ENCODE measurements at regions not wholly inside any gene's neighbourhood (a gene's known extent, or its start where the extent isn't known, plus 50 kb on each side); places are given as distances from the start of the nearest gene placed in this dataset.

DNA sequence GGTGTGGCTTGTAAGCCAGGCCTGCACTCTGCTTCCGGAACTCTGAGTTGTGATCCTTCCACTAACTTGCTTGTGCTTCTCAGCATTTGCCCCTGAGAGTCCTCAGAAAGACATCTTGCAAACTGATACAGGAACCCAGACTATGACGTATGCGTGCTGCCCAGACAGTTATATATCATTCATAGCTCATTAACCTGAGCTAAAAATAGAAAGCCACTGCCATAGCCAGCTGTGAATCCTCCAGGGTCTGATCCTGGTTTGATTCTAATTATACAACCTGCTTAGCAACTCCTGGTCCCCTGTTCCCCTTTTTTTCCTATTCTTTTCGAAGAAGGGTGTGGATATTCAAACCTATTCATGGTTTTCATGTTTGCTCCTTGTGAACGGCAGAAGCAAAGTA, 63.7 kb downstream of the MARCHF4 start:
- POLR2A ChIA-PET: no interaction called here
- CTCF ChIA-PET: interaction anchor here (0.8 kb wide), 1 partner anchor 95 kb away, joined by 8 read pairs; no protein-coding TSS in a partner anchor
- TF ChIP-seq PKNOX1 (IDR thresholded peaks at IDR 0.05): peak; percentile 58
- TF ChIP-seq FOXM1 (IDR thresholded peaks at IDR 0.05; ENCODE audit: borderline replicate concordance): no peak
- DNase-seq (ENCODE audit: extremely low spot score): peak; percentile 41

GRCh38 chr2:216307496-216307895, 64.8 kb downstream of the MARCHF4 start:
- no peak for DNase-seq (ENCODE audit: extremely low spot score)
- TF ChIP-seq TARDBP (IDR thresholded peaks at IDR 0.05) (no peak), ZNF384 (IDR thresholded peaks at IDR 0.05) (no peak), LEF1 (IDR thresholded peaks at IDR 0.05; ENCODE audit: borderline replicate concordance) (no peak), CTBP1 (IDR thresholded peaks at IDR 0.05; ENCODE audit: borderline replicate concordance) (no peak), NFRKB (IDR thresholded peaks at IDR 0.05) (no peak), FOXK2 (IDR thresholded peaks at IDR 0.05) (no peak), FOXA1 (IDR thresholded peaks at IDR 0.05) (no peak), HDGF (IDR thresholded peaks at IDR 0.05; ENCODE audit: borderline replicate concordance) (no peak), ARNT (IDR thresholded peaks at IDR 0.05) (no peak), SUZ12 (IDR thresholded peaks at IDR 0.05) (no peak)
- CTCF ChIA-PET: no interaction called here
- POLR2A ChIA-PET: no interaction called here

DNA sequence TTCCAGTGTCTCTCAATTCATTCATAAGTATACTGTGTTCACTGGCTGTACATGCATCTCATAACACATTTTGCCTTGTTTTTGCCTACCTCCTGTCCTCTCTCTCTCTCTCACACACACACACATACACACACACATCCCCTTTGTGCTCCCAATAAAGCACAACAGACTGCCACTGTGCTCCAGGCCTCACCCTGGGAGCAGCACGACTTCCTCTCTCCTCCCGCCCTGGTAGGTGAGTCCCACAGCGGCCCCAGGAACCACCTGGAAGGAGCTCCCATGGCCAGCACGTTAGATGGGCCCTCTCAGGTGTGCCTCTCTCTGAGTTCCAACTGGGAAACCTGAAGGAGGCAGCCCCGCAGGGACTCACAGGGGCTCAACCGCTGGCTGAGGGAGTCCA, 65.4 kb downstream of the MARCHF4 start:
- POLR2A ChIA-PET: no interaction called here
- CTCF ChIA-PET: no interaction called here
- no peak for TF ChIP-seq HDGF (IDR thresholded peaks at IDR 0.05; ENCODE audit: borderline replicate concordance)
- TF ChIP-seq SP1 (IDR thresholded peaks at IDR 0.05): no peak
- no peak for TF ChIP-seq PKNOX1 (IDR thresholded peaks at IDR 0.05)
- TF ChIP-seq NFRKB (IDR thresholded peaks at IDR 0.05): no peak
- TF ChIP-seq TARDBP (IDR thresholded peaks at IDR 0.05): no peak
- TF ChIP-seq CTBP1 (IDR thresholded peaks at IDR 0.05; ENCODE audit: borderline replicate concordance): no peak
- TF ChIP-seq BHLHE40 (IDR thresholded peaks at IDR 0.05; ENCODE audit: borderline replicate concordance): no peak
- no peak for TF ChIP-seq LEF1 (IDR thresholded peaks at IDR 0.05; ENCODE audit: borderline replicate concordance)
- TF ChIP-seq ZNF384 (IDR thresholded peaks at IDR 0.05): no peak
- no peak for TF ChIP-seq ELF4 (IDR thresholded peaks at IDR 0.05)
- no peak for TF ChIP-seq ARNT (IDR thresholded peaks at IDR 0.05)
- TF ChIP-seq L3MBTL2 (conservative IDR thresholded peaks at IDR 0.05): no peak
- no peak for DNase-seq (ENCODE audit: extremely low spot score)

DNA sequence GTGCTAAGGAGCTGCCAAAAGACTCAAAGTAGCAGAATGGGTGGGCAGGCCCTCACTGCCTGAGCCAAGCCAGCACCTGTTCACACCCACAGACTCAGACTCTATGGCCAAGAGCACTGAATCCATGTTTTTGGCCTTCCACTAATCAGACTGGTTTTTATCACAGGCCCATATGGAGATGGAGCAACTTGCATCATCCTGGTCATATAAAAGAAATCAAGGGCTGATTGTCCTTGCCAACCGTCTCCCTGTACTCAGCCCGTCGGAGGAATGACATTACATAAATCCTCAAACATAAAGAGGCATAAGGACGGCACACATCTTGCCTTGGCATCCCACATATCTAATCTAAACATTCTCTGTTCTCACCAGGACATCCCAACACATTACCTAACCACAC, 66.7 kb downstream of the MARCHF4 start:
- ChIA-PET CTCF (no interaction called here), POLR2A (no interaction called here)
- no peak for TF ChIP-seq TARDBP (IDR thresholded peaks at IDR 0.05)
- no peak for TF ChIP-seq FOXK2 (IDR thresholded peaks at IDR 0.05)
- TF ChIP-seq HDGF (IDR thresholded peaks at IDR 0.05; ENCODE audit: borderline replicate concordance): no peak
- no peak for TF ChIP-seq BHLHE40 (IDR thresholded peaks at IDR 0.05; ENCODE audit: borderline replicate concordance)
- TF ChIP-seq SUZ12 (IDR thresholded peaks at IDR 0.05): no peak
- no peak for TF ChIP-seq SP1 (IDR thresholded peaks at IDR 0.05)
- no peak for TF ChIP-seq LEF1 (IDR thresholded peaks at IDR 0.05; ENCODE audit: borderline replicate concordance)
- no peak for TF ChIP-seq FOXM1 (IDR thresholded peaks at IDR 0.05; ENCODE audit: borderline replicate concordance)
- no peak for TF ChIP-seq ZNF384 (IDR thresholded peaks at IDR 0.05)
- no peak for TF ChIP-seq L3MBTL2 (conservative IDR thresholded peaks at IDR 0.05)
- no peak for TF ChIP-seq NFRKB (IDR thresholded peaks at IDR 0.05)
- TF ChIP-seq CTBP1 (IDR thresholded peaks at IDR 0.05; ENCODE audit: borderline replicate concordance): no peak
- TF ChIP-seq PKNOX1 (IDR thresholded peaks at IDR 0.05): no peak
- TF ChIP-seq ARNT (IDR thresholded peaks at IDR 0.05): no peak
- no peak for TF ChIP-seq FOXA1 (IDR thresholded peaks at IDR 0.05)
- TF ChIP-seq ELF4 (IDR thresholded peaks at IDR 0.05): no peak
- no peak for DNase-seq (ENCODE audit: extremely low spot score)

GRCh38 chr2:216302981-216303676, 69.2 kb downstream of the MARCHF4 start:
- no peak for DNase-seq (ENCODE audit: extremely low spot score)
- ChIA-PET POLR2A (no interaction called here), CTCF (no interaction called here)
- TF ChIP-seq PKNOX1 (IDR thresholded peaks at IDR 0.05) (no peak), ZNF384 (IDR thresholded peaks at IDR 0.05) (no peak), TARDBP (IDR thresholded peaks at IDR 0.05) (no peak), FOXA1 (IDR thresholded peaks at IDR 0.05) (no peak), ARNT (IDR thresholded peaks at IDR 0.05) (no peak), SP1 (IDR thresholded peaks at IDR 0.05) (no peak), HDGF (IDR thresholded peaks at IDR 0.05; ENCODE audit: borderline replicate concordance) (no peak), FOXM1 (IDR thresholded peaks at IDR 0.05; ENCODE audit: borderline replicate concordance) (no peak), L3MBTL2 (conservative IDR thresholded peaks at IDR 0.05) (no peak), LEF1 (IDR thresholded peaks at IDR 0.05; ENCODE audit: borderline replicate concordance) (no peak), FOXK2 (IDR thresholded peaks at IDR 0.05) (no peak), BHLHE40 (IDR thresholded peaks at IDR 0.05; ENCODE audit: borderline replicate concordance) (no peak), SUZ12 (IDR thresholded peaks at IDR 0.05) (no peak), ELF4 (IDR thresholded peaks at IDR 0.05) (no peak), CTBP1 (IDR thresholded peaks at IDR 0.05; ENCODE audit: borderline replicate concordance) (no peak)

GRCh38 chr2:216300906-216301305, 71.4 kb downstream of the MARCHF4 start:
- DNase-seq (ENCODE audit: extremely low spot score): no peak
- TF ChIP-seq SUZ12 (IDR thresholded peaks at IDR 0.05): no peak
- TF ChIP-seq FOXA1 (IDR thresholded peaks at IDR 0.05): no peak
- no peak for TF ChIP-seq NFRKB (IDR thresholded peaks at IDR 0.05)
- TF ChIP-seq CTBP1 (IDR thresholded peaks at IDR 0.05; ENCODE audit: borderline replicate concordance): no peak
- ChIA-PET POLR2A (no interaction called here), CTCF (no interaction called here)

Measured in HEK293T (cell line).